ENCODE measurements at regions not wholly inside any gene's neighbourhood (a gene's known extent, or its start where the extent isn't known, plus 50 kb on each side); places are given as distances from the start of the nearest gene placed in this dataset.

DNA sequence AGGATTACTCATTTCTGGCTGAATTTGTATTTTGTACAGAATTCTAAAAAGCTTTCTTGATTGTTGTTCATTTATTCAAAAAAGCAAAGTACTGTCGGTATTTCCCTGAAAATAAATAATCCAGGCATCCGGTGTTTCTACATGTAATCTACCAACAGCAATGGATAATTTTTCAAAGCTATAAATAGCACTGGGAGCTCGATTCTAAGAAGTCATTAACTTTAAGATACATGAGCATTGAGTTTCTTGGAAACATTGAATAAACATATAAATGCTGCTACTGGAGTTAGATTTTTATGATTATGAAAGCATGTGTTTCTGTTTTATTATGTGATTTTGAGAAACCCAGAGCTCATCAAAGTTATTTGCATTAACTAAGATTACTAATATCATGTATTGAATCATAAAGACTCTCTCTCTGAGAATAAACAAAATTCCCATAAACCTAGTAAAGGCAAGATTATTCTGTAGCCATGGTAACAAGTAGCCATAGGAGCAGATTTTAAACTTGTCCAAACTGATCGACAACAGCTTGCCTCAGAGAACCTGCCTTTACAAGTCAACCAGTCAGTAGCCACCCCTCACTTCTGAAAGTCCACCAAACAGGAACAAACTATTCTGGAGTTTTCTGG is 197.0 kb downstream of the DRD1 start:
- no peak overlapping the region for H3K4me3 ChIP-seq (ENCODE audit: low read depth, low read length)
- TF ChIP-seq, protein P1, sequence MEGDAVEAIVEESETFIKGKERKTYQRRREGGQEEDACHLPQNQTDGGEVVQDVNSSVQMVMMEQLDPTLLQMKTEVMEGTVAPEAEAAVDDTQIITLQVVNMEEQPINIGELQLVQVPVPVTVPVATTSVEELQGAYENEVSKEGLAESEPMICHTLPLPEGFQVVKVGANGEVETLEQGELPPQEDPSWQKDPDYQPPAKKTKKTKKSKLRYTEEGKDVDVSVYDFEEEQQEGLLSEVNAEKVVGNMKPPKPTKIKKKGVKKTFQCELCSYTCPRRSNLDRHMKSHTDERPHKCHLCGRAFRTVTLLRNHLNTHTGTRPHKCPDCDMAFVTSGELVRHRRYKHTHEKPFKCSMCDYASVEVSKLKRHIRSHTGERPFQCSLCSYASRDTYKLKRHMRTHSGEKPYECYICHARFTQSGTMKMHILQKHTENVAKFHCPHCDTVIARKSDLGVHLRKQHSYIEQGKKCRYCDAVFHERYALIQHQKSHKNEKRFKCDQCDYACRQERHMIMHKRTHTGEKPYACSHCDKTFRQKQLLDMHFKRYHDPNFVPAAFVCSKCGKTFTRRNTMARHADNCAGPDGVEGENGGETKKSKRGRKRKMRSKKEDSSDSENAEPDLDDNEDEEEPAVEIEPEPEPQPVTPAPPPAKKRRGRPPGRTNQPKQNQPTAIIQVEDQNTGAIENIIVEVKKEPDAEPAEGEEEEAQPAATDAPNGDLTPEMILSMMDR (IDR thresholded peaks at IDR 0.05; ENCODE audit: low read depth, low read length): no peak
- no peaks in the 10 kb centered on the region for H3K9me3 ChIP-seq (ENCODE audit: severe bottlenecking)
- H3K27ac ChIP-seq: no peak overlapping the region
- peaks cover 79% of the 10 kb centered on the region for H3K27me3 ChIP-seq (ENCODE audit: insufficient read depth, low read depth, severe bottlenecking)
- no peaks in the 10 kb centered on the region for H3K36me3 ChIP-seq
- DNase-seq: no peak

GRCh38 chr5:175246242-175246888 is 197.6 kb downstream of the DRD1 start:
- TF ChIP-seq, protein P1 (IDR thresholded peaks at IDR 0.05; ENCODE audit: low read depth, low read length): no peak
- DNase-seq: no peak
- H3K27me3 ChIP-seq (ENCODE audit: insufficient read depth, low read depth, severe bottlenecking): peaks cover 79% of the 10 kb centered on the region
- H3K9me3 ChIP-seq (ENCODE audit: severe bottlenecking): no peaks in the 10 kb centered on the region
- no peak overlapping the region for H3K27ac ChIP-seq
- no peak overlapping the region for H3K4me3 ChIP-seq (ENCODE audit: low read depth, low read length)
- H3K36me3 ChIP-seq: no peaks in the 10 kb centered on the region

GRCh38 chr5:175243441-175243840 is 200.5 kb downstream of the DRD1 start:
- peaks cover 88% of the 10 kb centered on the region for H3K27me3 ChIP-seq (ENCODE audit: insufficient read depth, low read depth, severe bottlenecking)
- H3K4me3 ChIP-seq (ENCODE audit: low read depth, low read length): no peak overlapping the region
- DNase-seq: no peak
- no peaks in the 10 kb centered on the region for H3K36me3 ChIP-seq
- no peaks in the 10 kb centered on the region for H3K9me3 ChIP-seq (ENCODE audit: severe bottlenecking)
- TF ChIP-seq, protein P1 (IDR thresholded peaks at IDR 0.05; ENCODE audit: low read depth, low read length): no peak
- H3K27ac ChIP-seq: no peak overlapping the region

DNA sequence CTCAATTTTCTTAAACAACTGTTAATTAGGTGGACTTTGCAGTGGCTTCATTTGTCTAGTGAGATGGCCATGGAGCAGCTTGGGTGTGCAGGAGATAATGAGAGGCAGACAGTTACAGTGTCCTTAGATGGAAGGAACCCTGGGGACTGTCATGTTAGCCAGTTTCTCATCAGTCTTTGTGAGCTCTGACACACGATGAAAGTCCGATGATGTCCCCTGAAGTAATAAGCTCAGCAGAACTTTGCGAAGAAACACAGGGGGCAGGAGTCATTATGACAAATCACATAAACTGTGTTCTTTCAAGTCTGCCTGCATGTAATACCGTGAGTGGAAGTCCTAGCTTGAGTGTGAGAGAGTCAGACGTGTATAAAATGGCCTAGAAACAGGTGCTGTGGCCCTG is 201.8 kb downstream of the DRD1 start:
- no peak for DNase-seq
- Histone ChIP-seq H3K9me3 (ENCODE audit: severe bottlenecking) (no peaks in the 10 kb centered on the region), H3K4me3 (ENCODE audit: low read depth, low read length) (no peak overlapping the region), H3K27me3 (ENCODE audit: insufficient read depth, low read depth, severe bottlenecking) (peaks cover 85% of the 10 kb centered on the region), H3K36me3 (no peaks in the 10 kb centered on the region), H3K27ac (no peak overlapping the region)
- TF ChIP-seq, protein P1 (IDR thresholded peaks at IDR 0.05; ENCODE audit: low read depth, low read length): no peak

DNA sequence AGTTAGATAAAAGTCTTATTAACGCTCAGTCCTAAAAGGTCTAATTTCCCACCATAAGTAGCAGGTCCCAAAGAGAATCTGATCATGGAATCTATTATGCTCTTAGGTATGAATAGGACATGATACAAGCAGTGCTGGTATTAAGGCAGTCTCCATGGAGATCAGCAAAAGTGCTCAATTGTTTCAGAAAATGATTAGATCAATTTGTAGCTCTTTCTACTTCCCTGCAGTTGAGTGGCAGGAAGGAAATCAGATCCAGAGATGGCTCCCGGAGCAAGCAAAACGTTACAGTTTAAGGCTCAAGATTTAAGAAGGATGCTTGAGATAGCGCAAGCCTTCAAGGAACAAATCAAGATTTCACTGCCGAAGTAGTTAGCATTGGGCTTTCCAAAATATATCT is 205.7 kb downstream of the DRD1 start:
- H3K27me3 ChIP-seq (ENCODE audit: insufficient read depth, low read depth, severe bottlenecking): peaks cover 85% of the 10 kb centered on the region
- no peak for DNase-seq
- no peak overlapping the region for H3K4me3 ChIP-seq (ENCODE audit: low read depth, low read length)
- no peak overlapping the region for H3K27ac ChIP-seq
- TF ChIP-seq, protein P1 (IDR thresholded peaks at IDR 0.05; ENCODE audit: low read depth, low read length): no peak
- H3K9me3 ChIP-seq (ENCODE audit: severe bottlenecking): no peaks in the 10 kb centered on the region
- no peaks in the 10 kb centered on the region for H3K36me3 ChIP-seq
